ENCODE measurements at regions not wholly inside any gene's neighbourhood (a gene's known extent, or its start where the extent isn't known, plus 50 kb on each side); places are given as distances from the start of the nearest gene placed in this dataset.

DNA sequence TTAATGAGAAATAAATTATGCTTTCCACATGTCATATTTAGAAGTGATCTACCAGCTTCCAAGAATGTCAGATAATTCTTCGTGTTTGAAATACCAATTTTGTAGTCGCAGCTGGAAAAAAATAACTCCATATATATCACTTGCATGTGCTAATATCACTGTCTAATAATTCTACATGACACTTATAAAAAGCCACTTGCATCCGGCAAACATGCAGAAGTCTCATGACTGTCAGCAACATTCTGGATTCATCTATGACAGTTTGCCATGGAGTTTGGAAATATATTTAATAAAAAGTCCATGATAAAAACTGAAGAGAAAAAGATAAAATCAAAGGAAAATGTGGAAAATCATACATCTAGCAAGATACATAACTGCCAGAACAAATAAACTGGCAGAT lies 1784.4 kb downstream of the SUCLG1 start:
- TF ChIP-seq TAF1 (IDR thresholded peaks at IDR 0.05; ENCODE audit: low read depth), result no peak
- TF ChIP-seq CEBPB (IDR thresholded peaks at IDR 0.05), result no peak
- TF ChIP-seq, protein P1, sequence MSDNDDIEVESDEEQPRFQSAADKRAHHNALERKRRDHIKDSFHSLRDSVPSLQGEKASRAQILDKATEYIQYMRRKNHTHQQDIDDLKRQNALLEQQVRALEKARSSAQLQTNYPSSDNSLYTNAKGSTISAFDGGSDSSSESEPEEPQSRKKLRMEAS (IDR thresholded peaks at IDR 0.05), result no peak
- no peak for TF ChIP-seq RAD21 (IDR thresholded peaks at IDR 0.05; ENCODE audit: low read depth)
- no peak for TF ChIP-seq REST (IDR thresholded peaks at IDR 0.05; ENCODE audit: low read depth)
- TF ChIP-seq EP300 (IDR thresholded peaks at IDR 0.05; ENCODE audit: borderline replicate concordance), result no peak
